GM12891 (cell line): ENCODE measurements at regions not wholly inside any gene's neighbourhood (a gene's known extent, or its start where the extent isn't known, plus 50 kb on each side); places are given as distances from the start of the nearest gene placed in this dataset.

Experiments used
- POLR2A ChIP-seq: IDR thresholded peaks from 2 replicates; pipeline ENCODE4 v1.6.1; 2011; ENCODE audit warnings: low read depth, low read length, control low read depth
- POLR2AphosphoS5 ChIP-seq: IDR thresholded peaks from 2 replicates; pipeline ENCODE4 v1.6.1; 2011; ENCODE audit warnings: low read depth, low read length, control low read depth

- TF ChIP-seq POLR2AphosphoS5, result no peak
- no peak for TF ChIP-seq POLR2A
Observed at GRCh38 chr11:115652094-115652493, 147.9 kb upstream of the CADM1 start.
